Upper lobe of left lung (tissue), 4 donors: ENCODE measurements at regions not wholly inside any gene's neighbourhood (a gene's known extent, or its start where the extent isn't known, plus 50 kb on each side); places are given as distances from the start of the nearest gene placed in this dataset.

Source experiments
- CTCF ChIP-seq, 6 experiments: fragments of 450-650 bp in 4 of 6; fragments of 200-600 bp in 2 of 6; sonication (generic) in 2 of 6; IDR thresholded peaks; one replicate each; pipeline ENCODE4 v1.5.1; 2016 to 2019; ENCODE audit warnings: antibody characterized with exemption in 6 of 6
- EP300 ChIP-seq, 4 donors: sonication (generic); formaldehyde crosslinking; IDR thresholded peaks; one replicate each; pipeline ENCODE4 v1.5.1; 2017; ENCODE audit warnings: antibody characterized with exemption in 4 of 4, control low read depth in 2 of 4

DNA sequence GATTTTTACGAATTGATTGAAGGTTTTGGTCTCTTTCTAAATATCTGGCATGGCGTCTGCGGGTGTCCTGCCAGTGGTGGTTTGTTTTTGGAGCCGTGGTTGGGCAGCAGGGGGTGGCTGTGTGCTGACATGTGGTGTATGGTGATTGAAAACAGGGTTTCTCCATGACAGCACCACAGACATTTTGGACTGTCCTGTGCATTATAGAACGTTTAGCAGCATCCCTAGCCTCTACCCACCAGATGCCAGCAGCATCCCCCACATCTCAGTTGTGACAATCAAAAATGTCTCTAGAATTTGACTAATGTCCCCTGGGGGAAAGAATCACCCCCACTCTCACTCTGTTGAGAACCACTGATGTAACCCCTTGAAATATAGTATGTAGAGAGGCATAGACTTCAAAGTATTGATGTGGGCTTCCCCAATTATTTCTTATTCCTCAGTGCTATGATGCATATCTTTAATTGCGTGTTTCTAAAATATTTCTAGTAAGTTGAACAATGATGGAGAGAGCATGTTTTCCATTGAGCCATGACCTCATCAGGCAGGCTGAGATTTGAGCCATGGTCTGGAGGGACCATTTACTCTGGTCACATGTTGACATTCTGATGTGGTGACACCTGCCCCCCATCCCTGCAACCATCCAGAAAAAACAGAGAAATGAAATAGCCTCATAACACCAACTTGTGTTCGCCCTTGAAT lies 77.4 kb upstream of the MID1 start:
- TF ChIP-seq CTCF (IDR thresholded peaks at IDR 0.05) (no peak), EP300 (IDR thresholded peaks at IDR 0.05) (no peak)
